Eye (tissue), 1 donor: ENCODE measurements at regions not wholly inside any gene's neighbourhood (a gene's known extent, or its start where the extent isn't known, plus 50 kb on each side); places are given as distances from the start of the nearest gene placed in this dataset.
"Not testable (repeated sequence)": the region's sequence is repeated elsewhere in the genome, so short reads cannot be mapped to it uniquely, and the experiment has no call there.

Experiments
- DNase-seq: peaks from one replicate; pipeline ENCODE4 v3.0.0-alpha.2; 2015

GRCh38 chr17:27365329-27365945 lies 71.5 kb downstream of the WSB1 start:
- DNase-seq: not testable (repeated sequence)

- DNase-seq: no peak
Observed at GRCh38 chr17:27366437-27366836, 72.5 kb downstream of the WSB1 start.

GRCh38 chr17:27367121-27367981 lies 73.4 kb downstream of the WSB1 start:
- DNase-seq: no peak

- DNase-seq: no peak
Observed at GRCh38 chr17:27368151-27368795, 74.4 kb downstream of the WSB1 start.

GRCh38 chr17:27368980-27369379 lies 75.1 kb downstream of the WSB1 start:
- DNase-seq: no peak

GRCh38 chr17:27370776-27371175 lies 76.9 kb downstream of the WSB1 start:
- no peak for DNase-seq

GRCh38 chr17:27373695-27374094 lies 79.8 kb downstream of the WSB1 start:
- DNase-seq: not testable (repeated sequence)

GRCh38 chr17:27376637-27377547 lies 79.4 kb upstream of the KSR1 start:
- DNase-seq: no peak

GRCh38 chr17:27378482-27379175 lies 77.6 kb upstream of the KSR1 start:
- no peak for DNase-seq

GRCh38 chr17:27379888-27380533 lies 76.2 kb upstream of the KSR1 start:
- DNase-seq: peak; percentile 63

- no peak for DNase-seq
Observed at GRCh38 chr17:27380551-27380950, 75.7 kb upstream of the KSR1 start.

- DNase-seq: peak; percentile 56
Observed at GRCh38 chr17:27381007-27381501, 75.2 kb upstream of the KSR1 start.

GRCh38 chr17:27382025-27382424 lies 74.2 kb upstream of the KSR1 start:
- no peak for DNase-seq

- peak; percentile 29 for DNase-seq
Observed at GRCh38 chr17:27384261-27384701, 72.0 kb upstream of the KSR1 start.

GRCh38 chr17:27384726-27385125 lies 71.5 kb upstream of the KSR1 start:
- DNase-seq: no peak

- DNase-seq: no peak
Observed at GRCh38 chr17:27385626-27386025, 70.6 kb upstream of the KSR1 start.

- DNase-seq: no peak
Observed at GRCh38 chr17:27386206-27387075, 69.8 kb upstream of the KSR1 start.

- DNase-seq: no peak
Observed at GRCh38 chr17:27389542-27390140, 66.6 kb upstream of the KSR1 start.

GRCh38 chr17:27390540-27390939 lies 65.7 kb upstream of the KSR1 start:
- DNase-seq: no peak

GRCh38 chr17:27391427-27391826 lies 64.8 kb upstream of the KSR1 start:
- no peak for DNase-seq
